NCI-H2196 (cell line): ENCODE measurements at regions not wholly inside any gene's neighbourhood (a gene's known extent, or its start where the extent isn't known, plus 50 kb on each side); places are given as distances from the start of the nearest gene placed in this dataset.
"Not testable (repeated sequence)": the region's sequence is repeated elsewhere in the genome, so short reads cannot be mapped to it uniquely, and the experiment has no call there.

ENCODE experiments used
- DNase-seq: peaks from one replicate; lab custom pipeline; 2025; ENCODE audit not compliant: unreplicated experiment; lab: John Stamatoyannopoulos, UW

DNA sequence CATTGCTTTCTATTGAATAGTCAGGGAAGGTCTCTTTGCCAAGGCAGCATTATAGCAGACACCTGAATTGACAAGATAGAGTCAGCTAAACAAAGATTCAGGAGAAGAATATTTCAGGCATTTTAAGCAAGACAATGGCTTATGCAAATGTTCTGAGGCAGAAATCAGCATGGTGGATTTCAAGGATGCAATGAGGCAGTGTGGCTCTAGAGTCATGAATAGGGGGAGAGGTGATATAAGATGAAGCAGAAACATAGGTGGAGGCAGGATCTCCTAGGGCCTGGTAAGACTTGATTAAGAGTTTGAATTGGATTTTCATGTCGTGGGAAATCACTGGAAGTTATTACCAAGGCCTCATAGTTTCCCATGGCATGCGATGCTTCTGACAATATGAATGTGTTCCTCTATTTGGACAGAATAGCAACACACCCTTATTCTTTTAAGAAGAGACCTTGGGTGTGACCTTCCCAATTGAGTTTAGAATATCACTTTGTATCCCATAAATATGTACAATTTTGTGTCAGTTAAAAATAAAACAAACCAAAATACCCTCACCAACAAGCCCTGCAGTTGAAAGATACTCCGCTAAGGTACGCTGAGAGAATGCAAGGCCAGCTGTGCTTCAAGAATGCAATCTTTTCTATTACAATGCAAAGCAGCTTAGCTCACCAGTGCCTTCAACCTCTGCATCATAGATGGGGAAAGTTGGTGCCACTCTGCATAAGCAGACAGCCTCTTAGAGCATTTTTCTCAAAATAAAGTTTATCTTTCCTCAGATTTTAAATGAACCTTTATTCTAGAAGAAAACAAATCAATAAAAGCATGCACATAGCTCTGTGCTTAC lies 139.6 kb upstream of the SALL1 start:
- DNase-seq: no peak

DNA sequence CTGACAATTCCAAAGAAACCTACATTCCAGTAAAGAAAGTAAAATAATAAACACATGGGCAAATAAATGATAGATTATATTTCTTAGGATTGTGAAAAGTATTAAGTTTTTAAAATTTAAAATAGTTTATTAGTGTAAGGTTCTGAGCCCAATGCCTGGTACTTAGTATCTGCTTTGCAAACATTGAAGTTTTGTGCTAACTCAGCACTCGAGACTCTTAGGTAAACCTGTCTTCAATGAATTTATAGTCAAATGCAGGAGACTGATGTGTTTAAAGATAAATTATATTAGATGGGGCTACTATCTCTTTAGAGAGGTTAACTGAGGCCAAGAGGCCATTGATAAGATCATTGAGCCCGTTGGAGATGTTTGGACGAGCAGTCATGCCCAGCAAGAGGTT lies 138.3 kb upstream of the SALL1 start:
- DNase-seq: no peak

DNA sequence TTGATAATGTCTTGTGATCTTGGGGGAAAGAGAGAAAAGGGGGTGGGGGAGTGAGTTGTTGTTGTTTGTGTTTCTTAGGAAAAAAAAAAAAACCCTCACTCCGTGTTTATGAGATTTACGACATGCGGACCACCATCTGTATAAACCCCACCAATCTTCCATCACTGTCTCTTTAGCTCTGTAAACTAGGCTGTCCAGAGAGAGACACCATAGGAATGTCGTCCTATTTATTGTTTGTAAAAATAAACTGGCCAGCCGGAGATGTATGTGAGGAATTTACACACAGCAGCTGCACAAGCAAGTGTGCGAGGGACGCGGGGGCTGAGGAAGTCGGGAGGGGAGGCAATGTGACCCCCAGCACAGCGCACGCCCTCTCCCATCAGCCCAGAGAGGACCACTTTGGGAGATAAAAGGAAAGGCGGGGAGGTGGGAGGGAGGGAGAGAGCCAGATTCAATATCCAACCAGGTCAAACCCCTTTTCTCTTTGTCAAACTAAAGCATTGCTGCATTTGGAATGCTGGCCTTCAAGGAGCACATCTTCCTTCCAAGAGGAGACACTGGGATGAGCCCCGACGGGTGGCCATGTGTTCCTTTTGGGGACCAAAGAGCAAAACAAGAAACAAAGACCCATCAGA lies 136.2 kb upstream of the SALL1 start:
- no peak for DNase-seq

DNA sequence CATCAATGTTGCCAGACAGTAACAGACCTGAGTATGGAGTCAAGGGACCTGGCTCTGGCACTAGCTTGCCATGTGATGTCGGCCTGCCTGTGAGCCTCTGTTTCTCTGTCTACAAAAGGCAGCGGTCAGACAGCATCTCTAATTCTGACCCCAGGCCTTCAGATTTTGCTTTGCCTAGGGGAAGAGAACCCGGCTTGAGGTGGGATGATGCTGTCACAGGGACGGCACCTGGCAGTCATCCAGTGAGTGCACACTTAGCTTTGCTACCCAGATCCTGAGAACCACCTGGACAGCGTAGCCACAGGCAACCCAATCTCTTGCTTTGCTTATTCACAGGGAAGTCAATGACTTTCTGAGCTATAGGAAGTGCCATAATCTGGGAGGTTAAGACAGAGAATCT lies 135.2 kb upstream of the SALL1 start:
- DNase-seq: no peak

DNA sequence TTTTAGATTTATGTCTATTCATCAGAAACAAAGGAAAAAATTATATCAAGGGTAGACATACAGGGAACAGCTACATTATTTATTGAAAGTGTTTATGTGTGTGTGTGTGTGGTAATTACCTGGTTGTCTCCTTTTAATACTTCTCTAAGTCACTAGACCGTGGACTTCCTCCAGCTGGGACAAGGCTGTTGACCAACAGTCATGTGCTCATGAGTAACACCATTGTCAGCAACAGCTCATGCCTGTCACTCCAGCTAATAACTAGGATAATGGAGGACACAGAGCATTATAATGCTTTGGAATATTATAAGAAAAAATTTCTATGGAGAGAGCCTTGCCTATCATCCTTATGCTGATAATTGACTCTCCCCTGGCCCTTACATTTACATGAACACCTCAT lies 125.3 kb upstream of the SALL1 start:
- no peak for DNase-seq

DNA sequence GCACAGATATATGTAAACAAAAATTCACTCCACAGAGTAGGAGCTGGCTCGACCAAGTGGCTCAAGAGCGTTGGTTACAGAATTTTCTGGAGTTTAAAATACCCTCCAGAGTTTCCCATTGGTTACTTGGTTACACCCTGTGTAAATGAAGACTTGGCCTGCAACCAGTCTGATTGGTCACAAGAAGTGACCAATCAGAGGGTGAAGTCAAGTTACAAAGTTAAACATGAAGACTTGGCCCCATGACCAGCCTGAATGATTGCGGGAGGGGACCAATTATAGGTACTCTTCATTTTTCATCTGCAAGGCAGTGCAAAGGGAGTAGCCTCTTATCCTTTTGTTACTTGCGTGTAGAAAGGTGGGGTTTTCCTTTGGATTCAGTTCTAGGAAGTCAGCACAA lies 121.3 kb upstream of the SALL1 start:
- DNase-seq: no peak

DNA sequence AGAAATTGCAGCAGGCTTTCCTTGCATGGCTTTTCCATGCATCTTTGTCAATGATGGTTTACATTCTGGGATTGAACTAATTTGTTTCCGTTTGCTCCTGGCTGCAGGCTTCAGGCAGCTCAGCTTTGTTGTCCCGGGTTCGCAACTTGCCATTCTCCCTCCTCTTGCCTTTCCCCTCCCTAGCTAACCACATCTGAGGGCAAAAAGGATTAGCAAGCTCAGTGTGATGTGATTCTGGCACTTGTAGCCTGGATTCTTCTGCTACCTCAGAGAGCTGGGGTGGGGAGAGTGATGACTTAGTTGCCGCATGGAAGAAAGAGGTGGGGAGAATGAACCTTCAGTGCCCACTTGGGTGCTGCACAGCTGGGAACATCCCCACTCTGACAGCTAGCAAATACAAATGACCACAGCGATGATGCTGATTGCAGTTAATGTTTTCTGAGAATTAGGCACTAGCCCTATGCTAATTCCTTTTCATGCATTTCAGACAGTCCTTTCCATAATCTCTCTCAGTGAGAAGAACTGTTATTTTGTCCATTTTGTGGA lies 120.2 kb upstream of the SALL1 start:
- DNase-seq: no peak

DNA sequence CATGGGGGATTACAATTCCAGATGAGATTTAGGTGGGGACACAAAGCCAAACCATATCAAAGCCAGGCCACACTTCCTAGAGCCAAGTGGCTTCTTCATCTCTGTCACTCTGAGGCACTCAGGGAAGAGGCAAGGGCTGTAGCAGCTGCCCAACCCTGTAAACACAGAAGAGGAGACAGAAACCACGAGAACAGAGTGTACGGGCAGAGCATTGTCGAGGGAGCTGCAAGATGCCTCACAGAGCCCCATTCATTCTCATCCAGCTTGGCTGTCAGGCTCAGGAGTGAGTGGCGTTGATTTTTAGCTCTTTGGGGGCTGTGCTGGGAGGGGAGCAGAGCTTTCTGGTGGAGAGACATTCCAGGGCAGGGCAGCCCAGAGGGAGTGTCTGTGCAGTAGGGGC lies 117.2 kb upstream of the SALL1 start:
- DNase-seq: no peak

DNA sequence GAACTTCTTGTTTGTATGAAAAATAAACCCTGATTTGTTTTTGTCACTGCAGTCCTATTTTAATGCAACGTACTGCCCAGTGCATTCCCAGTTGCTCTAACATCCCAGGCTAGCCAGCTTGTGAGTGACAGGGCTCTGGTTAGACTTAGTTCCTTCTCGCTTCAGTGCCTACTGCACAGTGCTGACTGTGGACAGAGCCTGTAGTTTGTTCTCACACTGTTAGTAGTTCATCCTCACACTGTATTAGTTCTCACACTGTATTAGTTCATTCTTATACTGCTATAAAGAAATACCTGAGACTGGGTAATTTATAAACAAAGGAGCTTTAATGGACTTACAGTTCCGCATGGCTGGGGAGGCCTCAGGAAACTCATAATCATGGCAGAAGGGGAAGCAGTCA lies 116.6 kb upstream of the SALL1 start:
- DNase-seq: no peak

DNA sequence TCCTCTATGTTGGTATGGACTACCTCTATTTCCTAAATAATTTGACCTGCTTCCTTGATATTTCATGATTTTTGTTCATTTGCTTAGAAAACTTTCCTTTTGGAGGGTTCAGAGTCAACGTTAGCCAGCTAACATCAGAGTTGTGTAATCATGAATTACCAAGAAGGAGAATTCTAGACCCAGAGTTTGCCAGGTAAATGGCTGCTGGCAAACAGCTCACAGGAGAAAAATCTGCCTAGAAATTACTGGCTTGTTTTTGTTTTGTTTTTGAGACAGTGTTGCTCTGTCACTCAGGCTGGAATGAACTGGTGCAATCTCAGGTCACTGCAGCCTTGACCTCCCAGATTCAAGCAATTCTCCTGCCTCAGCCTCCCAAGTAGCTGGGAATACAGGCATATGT lies 111.4 kb upstream of the SALL1 start:
- DNase-seq: no peak

DNA sequence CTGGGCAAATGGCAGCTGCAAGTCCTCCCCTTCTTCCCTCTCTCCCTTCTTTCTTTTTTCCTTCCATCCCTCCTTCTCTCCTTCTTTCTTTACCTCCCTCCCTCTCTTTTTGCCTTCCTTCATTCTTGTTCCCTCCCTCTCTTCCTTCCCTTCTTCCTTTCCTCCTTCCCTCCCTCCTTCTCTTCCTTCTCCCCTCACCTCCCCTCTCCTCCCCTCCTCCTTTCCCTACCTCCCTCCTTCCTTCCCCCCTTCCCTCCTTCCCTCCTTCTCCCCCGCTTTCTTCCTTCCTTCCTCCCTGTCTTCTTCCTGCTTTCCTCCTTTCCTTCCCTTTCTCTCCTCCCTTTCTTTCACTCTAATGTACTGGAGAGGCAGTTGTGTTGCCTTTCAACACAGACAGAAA lies 110.8 kb upstream of the SALL1 start:
- DNase-seq: no peak

DNA sequence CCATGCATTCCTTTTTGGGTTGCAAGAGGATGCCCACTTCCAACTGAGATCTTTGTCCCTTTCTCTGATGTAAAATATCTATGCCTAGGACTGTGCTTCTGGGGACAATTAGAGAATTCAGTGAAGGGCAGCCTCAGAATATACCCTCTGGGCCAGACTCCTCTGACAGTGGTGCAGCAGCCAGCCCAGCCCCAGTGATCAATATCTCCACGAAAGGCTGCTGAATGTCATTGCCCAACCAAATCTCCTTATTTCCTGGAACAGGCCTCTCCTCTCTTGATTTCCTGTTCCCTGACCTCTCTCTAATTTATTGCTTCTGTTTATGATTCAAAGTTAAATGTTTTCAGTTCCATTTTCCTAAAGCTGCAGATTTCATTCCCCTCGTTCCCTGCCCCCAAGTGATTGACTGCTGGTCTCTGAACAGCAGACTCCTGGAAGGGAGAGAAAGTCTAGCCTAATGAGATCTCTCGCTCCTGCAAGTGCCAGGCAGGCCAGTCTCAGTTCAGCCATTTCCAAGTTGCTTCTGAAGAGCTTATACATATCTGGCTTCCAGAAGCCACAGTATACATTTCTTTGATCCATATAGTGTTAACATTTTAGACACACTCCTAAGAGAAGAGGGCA lies 104.4 kb upstream of the SALL1 start:
- DNase-seq: no peak

DNA sequence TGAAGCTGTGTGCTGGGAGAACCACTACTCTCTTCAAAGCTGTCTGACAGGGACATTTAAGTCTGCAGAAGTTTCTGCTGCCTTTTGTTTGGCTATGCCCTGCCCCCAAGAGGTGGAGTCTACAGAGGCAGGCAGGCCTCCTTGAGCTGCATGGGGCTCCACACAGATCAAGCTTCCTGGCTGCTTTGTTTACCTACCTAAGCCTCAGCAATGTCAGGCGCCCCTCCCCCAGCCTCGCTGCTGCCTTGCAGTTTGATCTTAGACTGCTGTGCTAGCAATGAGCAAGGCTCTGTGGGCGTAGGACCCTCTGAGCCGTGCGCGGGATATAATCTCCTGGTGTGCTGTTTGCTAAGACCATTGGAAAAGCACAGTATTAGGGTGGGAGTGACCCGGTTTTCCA lies 103.3 kb upstream of the SALL1 start:
- DNase-seq: not testable (repeated sequence)

DNA sequence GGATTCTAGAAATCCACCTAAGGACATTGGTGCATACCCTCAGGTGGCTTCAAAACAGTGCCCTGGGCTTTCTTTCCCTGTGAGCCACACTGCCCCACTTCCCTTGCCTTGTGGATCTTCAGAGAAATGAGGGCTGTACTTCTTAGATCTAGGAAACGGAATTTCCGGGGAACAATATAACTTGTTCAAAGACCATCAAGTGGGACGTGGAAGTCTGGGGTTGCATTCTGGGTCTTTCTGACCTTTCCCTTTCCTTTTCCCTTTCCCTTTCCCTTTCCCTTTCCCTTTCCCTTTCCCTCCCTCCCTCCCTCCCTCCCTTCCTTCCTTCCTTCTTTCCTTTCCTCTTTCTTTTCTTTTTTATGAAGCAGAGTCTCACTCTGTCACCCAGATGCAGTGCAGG lies 97.1 kb upstream of the SALL1 start:
- DNase-seq: no peak

DNA sequence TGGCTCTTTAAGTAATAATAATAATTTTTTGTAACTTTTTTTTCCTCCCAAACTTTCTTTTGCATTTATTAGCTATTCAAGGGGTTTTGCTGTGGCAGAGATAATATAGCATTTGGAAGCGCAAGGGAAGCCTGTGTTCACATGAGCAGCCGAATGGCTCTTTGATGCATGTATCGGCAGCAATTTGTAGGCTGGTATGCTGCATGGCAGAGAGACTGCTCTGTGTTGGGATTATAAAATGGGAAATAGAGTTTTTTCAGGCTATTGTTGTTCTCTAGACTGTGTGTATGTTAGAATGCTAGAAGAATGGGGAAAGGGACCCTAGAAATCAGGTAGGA lies 94.6 kb upstream of the SALL1 start:
- no peak for DNase-seq

DNA sequence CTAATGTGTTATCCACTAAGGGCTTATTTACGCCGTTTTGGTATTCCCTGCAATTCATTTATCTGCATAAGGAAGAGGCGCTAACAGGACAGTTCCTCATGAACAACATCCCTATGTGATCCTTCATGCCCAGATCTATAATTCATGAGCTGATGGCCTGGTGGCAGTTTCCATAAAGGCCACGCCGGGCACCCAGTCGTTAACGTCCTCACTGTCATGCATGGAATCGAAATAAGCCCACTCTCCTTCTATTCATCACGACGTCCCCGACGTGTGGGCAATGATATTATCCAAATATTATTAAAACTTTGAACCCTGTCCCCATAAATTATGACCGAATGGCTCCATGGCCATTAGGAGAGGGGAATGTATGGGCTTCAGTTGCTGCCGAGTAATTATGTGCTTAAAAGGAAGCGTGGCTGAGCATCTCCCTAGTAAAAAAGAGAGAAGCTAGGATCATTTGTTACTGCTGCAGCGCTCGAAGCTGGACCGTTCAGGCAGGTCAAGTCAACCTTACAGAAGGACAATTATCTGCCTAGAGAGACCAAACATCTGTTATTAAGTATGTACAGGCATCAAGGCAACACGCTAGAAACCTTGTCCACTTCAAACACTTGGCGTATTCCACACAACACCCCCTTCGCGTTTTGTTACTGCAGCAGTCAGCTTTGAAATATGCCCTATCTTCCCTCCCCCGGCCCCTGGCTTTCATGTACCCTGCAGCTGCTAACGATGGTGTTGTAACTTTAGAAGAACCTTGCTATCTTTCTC lies 94.0 kb upstream of the SALL1 start:
- no peak for DNase-seq

DNA sequence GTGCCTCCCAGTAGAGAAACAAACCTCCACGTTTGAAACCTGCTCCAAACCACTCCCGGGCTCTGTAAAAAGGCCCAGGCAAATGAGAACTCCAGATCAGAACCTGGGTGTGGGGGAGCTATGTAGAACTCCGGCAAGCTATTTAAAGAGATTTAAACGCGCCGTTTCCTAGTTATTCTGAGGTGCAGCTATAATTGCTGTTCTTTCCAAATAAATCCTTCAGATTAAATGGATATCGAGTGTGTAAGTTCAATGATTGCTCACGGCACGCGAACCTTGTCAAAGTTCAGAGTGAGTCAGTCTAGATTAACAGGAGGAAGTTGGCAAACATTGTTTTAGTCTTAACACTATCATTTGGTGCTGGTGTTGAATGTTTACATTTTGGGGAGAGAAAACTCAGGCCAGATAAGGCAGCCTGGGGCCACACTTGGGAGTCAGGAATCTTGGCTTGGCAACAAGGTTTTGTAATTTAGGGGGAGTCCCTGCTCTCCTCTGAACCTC lies 92.9 kb upstream of the SALL1 start:
- no peak for DNase-seq

DNA sequence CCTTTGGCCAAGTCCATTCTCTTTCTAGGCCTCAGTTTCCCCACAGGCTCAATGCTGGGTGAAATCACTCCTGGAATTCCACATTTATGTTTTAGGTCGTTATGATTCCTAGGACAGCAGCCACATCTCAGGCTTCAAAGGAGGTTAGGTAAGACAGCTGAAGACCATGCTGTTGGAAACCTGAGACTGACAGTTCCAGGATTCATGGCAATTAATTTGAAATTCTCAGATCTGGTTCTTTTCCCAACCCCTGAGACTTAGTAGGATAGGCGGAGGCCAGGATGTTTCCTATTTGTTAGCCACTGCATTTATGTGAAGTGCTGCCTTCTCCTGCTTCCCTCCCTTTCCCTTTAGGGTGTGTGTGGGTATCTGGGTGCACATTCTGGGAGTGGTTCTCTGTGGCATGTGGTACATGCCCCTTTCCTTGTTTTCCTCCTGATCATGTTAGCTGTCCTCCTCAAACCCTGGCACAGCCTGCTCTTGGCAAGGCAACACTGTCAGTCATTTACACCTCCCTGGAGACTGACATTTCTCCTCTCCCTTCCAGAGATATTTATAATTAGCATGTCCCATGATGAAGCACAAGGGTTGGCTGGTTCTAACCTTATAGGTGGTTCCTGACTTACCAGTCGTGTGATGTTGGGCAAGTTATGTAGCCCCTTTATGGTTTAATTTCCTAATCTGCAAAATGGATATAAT lies 91.4 kb upstream of the SALL1 start:
- no peak for DNase-seq

DNA sequence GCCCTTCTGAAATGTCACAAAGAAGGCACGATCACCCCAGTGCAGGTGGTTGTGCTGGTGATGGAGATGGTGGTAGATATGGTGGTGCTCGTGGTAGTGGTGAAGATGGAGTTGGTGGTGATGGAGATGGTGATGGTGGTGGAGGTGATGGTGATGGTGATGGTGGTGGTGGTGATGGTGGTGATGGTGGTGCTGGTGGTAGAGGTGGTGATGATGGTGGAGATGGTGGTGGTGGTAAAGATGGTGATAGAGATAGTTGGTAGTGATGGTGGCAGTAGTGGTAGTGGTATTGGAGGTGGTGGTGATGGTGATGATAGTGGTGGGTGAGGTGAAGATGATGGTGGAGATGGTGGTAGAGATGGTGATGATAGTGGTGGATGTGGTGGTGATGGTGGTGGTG lies 88.1 kb upstream of the SALL1 start:
- no peak for DNase-seq

DNA sequence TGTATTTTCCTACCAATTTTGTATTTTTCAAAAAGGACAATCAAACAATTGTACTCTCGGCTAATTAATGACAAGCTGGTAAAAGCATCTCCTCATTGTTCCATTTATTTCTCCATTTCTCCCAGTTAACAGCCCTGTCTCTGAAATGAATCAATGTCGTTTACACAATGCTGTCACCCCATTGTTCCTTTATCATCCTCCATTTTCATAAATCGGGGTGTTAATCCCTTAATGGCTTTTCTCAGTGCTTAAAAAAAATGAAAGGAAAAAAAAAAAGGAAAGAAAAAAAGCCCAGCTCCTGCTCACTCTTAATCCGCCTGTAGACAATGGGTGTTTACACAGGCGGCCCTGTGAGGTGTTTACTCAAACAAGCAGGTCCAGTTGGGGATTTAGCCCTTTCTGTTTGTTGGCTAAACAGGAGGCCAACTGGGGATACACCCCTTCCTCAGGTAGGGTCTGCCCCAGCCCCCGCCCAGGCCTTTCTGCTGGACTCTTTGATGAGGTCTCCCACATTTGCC lies 86.8 kb upstream of the SALL1 start:
- no peak for DNase-seq
